Trophoblast cell (in vitro differentiated cells and primary cell): ENCODE measurements at regions not wholly inside any gene's neighbourhood (a gene's known extent, or its start where the extent isn't known, plus 50 kb on each side); places are given as distances from the start of the nearest gene placed in this dataset.

Experiments used
- DNase-seq, 2 donors: peaks; one replicate each; pipeline ENCODE4 v3.0.0-alpha.2; 2016
- H2AFZ ChIP-seq: 2 replicates; pipeline ENCODE4 v1.6.1; 2013; ENCODE audit warnings: low read length, moderate library complexity, mild to moderate bottlenecking; ENCODE audit not compliant: insufficient read depth, poor library complexity
- H2AK5ac ChIP-seq: 2 replicates; pipeline ENCODE4 v1.6.1; 2013; ENCODE audit warnings: mild to moderate bottlenecking, low read length
- H2BK120ac ChIP-seq: 2 replicates; pipeline ENCODE4 v1.6.1; 2013; ENCODE audit warnings: low read length, mild to moderate bottlenecking, moderate library complexity; ENCODE audit not compliant: insufficient read depth, poor library complexity
- H2BK12ac ChIP-seq: 2 replicates; pipeline ENCODE4 v1.6.1; 2013; ENCODE audit warnings: mild to moderate bottlenecking, low read length, moderate library complexity
- H2BK5ac ChIP-seq: 2 replicates; pipeline ENCODE4 v1.6.1; 2013; ENCODE audit warnings: low read length, low read depth, moderate library complexity, mild to moderate bottlenecking; ENCODE audit not compliant: poor library complexity
- H3K14ac ChIP-seq: 2 replicates; pipeline ENCODE4 v1.6.1; 2013; ENCODE audit warnings: mild to moderate bottlenecking, low read length
- H3K18ac ChIP-seq: 2 replicates; pipeline ENCODE4 v1.6.1; 2013; ENCODE audit warnings: mild to moderate bottlenecking, low read length
- H3K23ac ChIP-seq: 2 replicates; pipeline ENCODE4 v1.6.1; 2013; ENCODE audit warnings: low read length
- H3K27ac ChIP-seq: 2 replicates; pipeline ENCODE4 v1.5.1; 2013; ENCODE audit warnings: low read depth, mild to moderate bottlenecking, inconsistent platforms, low read length, moderate library complexity
- H3K27me3 ChIP-seq: 2 replicates; pipeline ENCODE4 v1.6.1; 2013; ENCODE audit warnings: inconsistent platforms, mild to moderate bottlenecking, low read length, moderate library complexity; ENCODE audit not compliant: insufficient read depth
- H3K36me3 ChIP-seq, 2 experiments: 1 replicate in 1 of 2; 2 replicates in 1 of 2; pipeline ENCODE4 v1.6.1; 2013; ENCODE audit warnings: low read length in 2 of 2, mild to moderate bottlenecking in 2 of 2, moderate library complexity in 1 of 2; ENCODE audit not compliant: insufficient read depth in 2 of 2, control insufficient read depth in 1 of 2
- H3K4ac ChIP-seq: 2 replicates; pipeline ENCODE4 v1.6.1; 2013; ENCODE audit warnings: low read depth, mild to moderate bottlenecking, low read length, moderate library complexity
- H3K4me1 ChIP-seq, 2 experiments: 1 replicate in 1 of 2; 2 replicates in 1 of 2; pipeline ENCODE4 v1.6.1; 2013; ENCODE audit warnings: low read length in 2 of 2, mild to moderate bottlenecking in 2 of 2, moderate library complexity in 1 of 2; ENCODE audit not compliant: insufficient read depth in 2 of 2, control insufficient read depth in 1 of 2
- H3K4me2 ChIP-seq: 2 replicates; pipeline ENCODE4 v1.6.1; 2013; ENCODE audit warnings: inconsistent platforms, mild to moderate bottlenecking, low read length, moderate library complexity
- H3K4me3 ChIP-seq: 2 replicates; pipeline ENCODE4 v1.5.1; 2013; ENCODE audit warnings: mild to moderate bottlenecking, low read depth, low read length, inconsistent platforms
- H3K79me1 ChIP-seq: one replicate; pipeline ENCODE4 v1.6.1; 2013; ENCODE audit warnings: low read length
- H3K79me2 ChIP-seq: 2 replicates; pipeline ENCODE4 v1.6.1; 2013; ENCODE audit warnings: low read length, mild to moderate bottlenecking; ENCODE audit not compliant: control insufficient read depth, insufficient read depth, poor library complexity
- H3K9ac ChIP-seq: 2 replicates; pipeline ENCODE4 v1.6.1; 2013; ENCODE audit warnings: mild to moderate bottlenecking, low read length
- H3K9me3 ChIP-seq: 2 replicates; pipeline ENCODE4 v1.6.1; 2013; ENCODE audit warnings: low read depth, mild to moderate bottlenecking, control low read depth, inconsistent platforms, low read length; ENCODE audit not compliant: insufficient read depth
- H4K12ac ChIP-seq: 2 replicates; pipeline ENCODE4 v1.6.1; 2013; ENCODE audit warnings: low read depth, mild to moderate bottlenecking, low read length, moderate library complexity
- H4K8ac ChIP-seq: 2 replicates; pipeline ENCODE4 v1.6.1; 2013; ENCODE audit warnings: low read depth, mild to moderate bottlenecking, low read length, moderate library complexity
- H4K91ac ChIP-seq: one replicate; pipeline ENCODE4 v1.6.1; 2013; ENCODE audit warnings: low read depth, mild to moderate bottlenecking, low read length, moderate library complexity
- WGBS: extraction: QIAGEN DNeasy Blood & Tissue Kit; methylation state at CpG from one replicate; pipeline ENCODE4 v1.1.7; 2013; ENCODE audit warnings: missing lambda C conversion rate; ENCODE audit not compliant: insufficient read length, insufficient coverage; ENCODE audit errors: extremely low coverage; 5-methylcytosine and 5-hydroxymethylcytosine counted together

GRCh38 chr20:51138576-51138975 is 115.7 kb upstream of the KCNG1 start:
- no CpG with 5 or more reads among the region's 4 CpGs for WGBS
- no peak overlapping the region for H3K4me2 ChIP-seq

GRCh38 chr20:51137461-51137860 is 114.6 kb upstream of the KCNG1 start:
- Histone ChIP-seq H4K8ac (no peak overlapping the region), H3K4me1 (peaks cover 5 to 6% of the 10 kb centered on the region in 2 experiments), H3K23ac (no peak overlapping the region), H3K27me3 (no peaks in the 10 kb centered on the region), H3K14ac (no peak overlapping the region), H2AFZ (no peak overlapping the region), H4K12ac (no peak overlapping the region), H2AK5ac (no peak overlapping the region), H2BK5ac (no peak overlapping the region), H3K4me3 (no peak overlapping the region), H3K9ac (no peak overlapping the region), H3K79me1 (no peaks in the 10 kb centered on the region), H4K91ac (no peak overlapping the region), H3K4ac (no peak overlapping the region), H3K4me2 (no peak overlapping the region), H2BK12ac (no peak overlapping the region), H3K79me2 (no peaks in the 10 kb centered on the region), H3K27ac (no peak overlapping the region), H2BK120ac (no peak overlapping the region), H3K18ac (no peak overlapping the region), H3K9me3 (no peaks in the 10 kb centered on the region), H3K36me3 (no peaks in the 10 kb centered on the region)
- DNase-seq: no peak
- no CpG with 5 or more reads among the region's 3 CpGs for WGBS

More at GRCh38 chr20:51138576-51138975, 115.7 kb upstream of the KCNG1 start:
- no peaks in the 10 kb centered on the region for H3K79me1 ChIP-seq
- H2BK5ac ChIP-seq: no peak overlapping the region
- H3K36me3 ChIP-seq: no peaks in the 10 kb centered on the region
- no peaks in the 10 kb centered on the region for H3K79me2 ChIP-seq
- no peak overlapping the region for H4K91ac ChIP-seq
- H2BK120ac ChIP-seq: no peak overlapping the region
- H2AK5ac ChIP-seq: no peak overlapping the region
- H3K14ac ChIP-seq: no peak overlapping the region
- no peak overlapping the region for H2AFZ ChIP-seq
- H4K8ac ChIP-seq: no peak overlapping the region
- H3K18ac ChIP-seq: no peak overlapping the region
- H3K27ac ChIP-seq: no peak overlapping the region
- H3K27me3 ChIP-seq: no peaks in the 10 kb centered on the region
- no peak for DNase-seq
- H3K4me3 ChIP-seq: no peak overlapping the region
- H3K9me3 ChIP-seq: no peaks in the 10 kb centered on the region
- H3K4ac ChIP-seq: no peak overlapping the region
- no peak overlapping the region for H2BK12ac ChIP-seq
- peak overlapping the region; percentile 54 for H3K9ac ChIP-seq
- peaks cover 5 to 12% of the 10 kb centered on the region in 2 experiments for H3K4me1 ChIP-seq
- no peak overlapping the region for H3K23ac ChIP-seq
- no peak overlapping the region for H4K12ac ChIP-seq

DNA sequence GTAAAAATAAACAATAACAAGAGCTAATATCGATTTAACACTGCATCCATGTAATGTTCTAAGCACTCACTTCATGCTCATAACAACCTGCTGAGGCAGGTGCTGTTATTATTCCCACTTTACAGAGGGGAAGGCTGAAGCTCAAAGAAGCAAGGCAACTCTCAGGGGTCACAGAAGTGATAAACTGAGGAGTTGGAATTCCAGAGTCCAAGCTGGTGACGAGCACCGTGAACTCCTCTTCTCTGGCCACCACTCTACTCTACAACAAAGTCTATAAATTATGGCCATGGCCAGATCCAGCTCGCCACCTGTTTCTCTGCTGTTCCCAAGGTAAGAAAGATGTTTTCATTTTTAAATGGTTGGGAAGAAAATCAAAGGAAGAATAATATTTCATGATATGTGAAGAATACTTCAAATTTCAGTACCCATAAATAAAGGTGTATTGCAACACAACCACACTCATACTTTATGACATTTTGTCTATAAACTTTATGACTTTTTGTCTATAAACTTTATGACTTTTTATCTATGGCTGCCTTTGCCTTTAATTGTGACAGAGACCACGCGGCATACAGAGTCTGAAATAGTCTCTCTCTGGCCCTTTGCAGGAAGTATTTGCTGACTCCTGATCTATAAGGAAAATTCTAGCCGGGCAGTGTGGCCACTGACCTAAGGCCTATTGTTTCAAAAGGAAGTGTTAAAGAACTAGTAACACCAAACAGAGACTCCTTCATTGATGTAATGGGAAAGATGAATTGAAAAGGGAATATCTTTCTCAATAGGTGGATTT is 113.2 kb upstream of the KCNG1 start:
- no peaks in the 10 kb centered on the region for H3K36me3 ChIP-seq
- no peak overlapping the region for H2AFZ ChIP-seq
- no peak overlapping the region for H3K9ac ChIP-seq
- H2BK120ac ChIP-seq: no peak overlapping the region
- H2BK5ac ChIP-seq: no peak overlapping the region
- H3K4ac ChIP-seq: no peak overlapping the region
- no peak overlapping the region for H3K18ac ChIP-seq
- no peaks in the 10 kb centered on the region for H3K9me3 ChIP-seq
- no CpG with 5 or more reads among the region's 7 CpGs for WGBS
- H3K4me3 ChIP-seq: no peak overlapping the region
- H4K8ac ChIP-seq: no peak overlapping the region
- no peak overlapping the region for H3K27ac ChIP-seq
- H3K79me1 ChIP-seq: no peaks in the 10 kb centered on the region
- no peak overlapping the region for H2BK12ac ChIP-seq
- H3K14ac ChIP-seq: no peak overlapping the region
- no peak overlapping the region for H3K23ac ChIP-seq
- peaks cover 5 to 6% of the 10 kb centered on the region in 2 experiments for H3K4me1 ChIP-seq
- no peaks in the 10 kb centered on the region for H3K27me3 ChIP-seq
- H3K79me2 ChIP-seq: no peaks in the 10 kb centered on the region
- H4K12ac ChIP-seq: no peak overlapping the region
- H2AK5ac ChIP-seq: no peak overlapping the region
- H3K4me2 ChIP-seq: no peak overlapping the region
- H4K91ac ChIP-seq: no peak overlapping the region
- DNase-seq: no peak

DNA sequence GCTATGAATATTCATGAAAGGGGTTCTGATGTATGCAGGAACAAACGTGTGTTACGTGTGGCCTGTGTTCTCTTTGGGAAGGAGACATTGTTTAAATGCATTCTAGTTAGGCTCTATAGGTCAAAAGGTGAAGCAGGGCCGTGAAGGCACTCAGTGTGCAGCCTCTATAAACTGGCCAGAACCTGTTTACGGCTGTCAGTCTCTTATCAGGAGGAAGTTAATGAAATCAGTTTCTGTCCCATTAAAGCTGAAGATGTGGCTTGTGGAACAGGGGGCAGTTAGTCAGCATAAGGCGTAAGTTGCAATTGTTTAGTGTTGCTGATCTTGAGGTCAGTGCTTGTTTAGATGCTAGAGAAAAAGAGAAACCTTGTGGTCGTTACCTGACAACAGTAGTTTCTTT is 111.5 kb upstream of the KCNG1 start:
- DNase-seq: no peak
- Histone ChIP-seq H4K8ac (no peak overlapping the region), H2BK12ac (no peak overlapping the region), H3K14ac (no peak overlapping the region), H2AK5ac (no peak overlapping the region), H3K18ac (no peak overlapping the region), H2AFZ (no peak overlapping the region), H4K12ac (no peak overlapping the region), H3K79me1 (peaks cover 2% of the 10 kb centered on the region), H3K27ac (no peak overlapping the region), H3K23ac (no peak overlapping the region), H3K79me2 (no peaks in the 10 kb centered on the region), H2BK5ac (no peak overlapping the region), H3K4me1 (peaks cover 5 to 15% of the 10 kb centered on the region in 2 experiments), H3K4me2 (no peak overlapping the region), H3K9me3 (no peaks in the 10 kb centered on the region), H3K27me3 (no peaks in the 10 kb centered on the region), H3K9ac (no peak overlapping the region), H2BK120ac (no peak overlapping the region), H3K36me3 (no peaks in the 10 kb centered on the region), H4K91ac (no peak overlapping the region), H3K4ac (no peak overlapping the region), H3K4me3 (no peak overlapping the region)
- WGBS: no CpG with 5 or more reads among the region's 6 CpGs
